Natural killer cell treated with Interleukin-12 subunit alpha and Interleukin-12 subunit beta and Interleukin-15 and Interleukin-18, amount 100 ng/mL, for 72 hours (primary cell): ENCODE measurements at regions not wholly inside any gene's neighbourhood (a gene's known extent, or its start where the extent isn't known, plus 50 kb on each side); places are given as distances from the start of the nearest gene placed in this dataset.
"Not testable (repeated sequence)": the region's sequence is repeated elsewhere in the genome, so short reads cannot be mapped to it uniquely, and the experiment has no call there.

Experiments
- ATAC-seq, 2 donors: fragments of 150-1000 bp; cut with Tn5 transposase in 1 of 2; sonication (Bioruptor Pico), chemical (Tn5 transposase) in 1 of 2; 2 replicates each; pipeline ENCODE4 v1.10.0; 2021
- DNase-seq: peaks from one replicate; pipeline ENCODE4 v3.0.0; 2022; ENCODE audit warnings: low spot score
- H3K27ac Mint-ChIP-seq, 2 donors: 1 replicate in 1 of 2; 2 replicates in 1 of 2; pipeline ENCODE4 v1.8.0; 2022; ENCODE audit warnings: mixed read lengths in 2 of 2, mild to moderate bottlenecking in 1 of 2, moderate library complexity in 1 of 2
- H3K27me3 Mint-ChIP-seq, 2 donors: 1 replicate in 1 of 2; 2 replicates in 1 of 2; pipeline ENCODE4 v1.8.0; 2022; ENCODE audit warnings: mixed read lengths in 2 of 2
- H3K36me3 Mint-ChIP-seq: one replicate; pipeline ENCODE4 v1.8.0; 2022; ENCODE audit warnings: mixed read lengths
- H3K4me1 Mint-ChIP-seq, 2 donors: 1 replicate in 1 of 2; 2 replicates in 1 of 2; pipeline ENCODE4 v1.8.0; 2022; ENCODE audit warnings: low read depth in 2 of 2, mixed read lengths in 2 of 2, mild to moderate bottlenecking in 1 of 2
- H3K4me3 Mint-ChIP-seq: one replicate; pipeline ENCODE4 v1.8.0; 2022; ENCODE audit warnings: mixed read lengths
- H3K9me3 Mint-ChIP-seq: 2 replicates; pipeline ENCODE4 v1.8.0; 2022; ENCODE audit warnings: mixed read lengths

DNA sequence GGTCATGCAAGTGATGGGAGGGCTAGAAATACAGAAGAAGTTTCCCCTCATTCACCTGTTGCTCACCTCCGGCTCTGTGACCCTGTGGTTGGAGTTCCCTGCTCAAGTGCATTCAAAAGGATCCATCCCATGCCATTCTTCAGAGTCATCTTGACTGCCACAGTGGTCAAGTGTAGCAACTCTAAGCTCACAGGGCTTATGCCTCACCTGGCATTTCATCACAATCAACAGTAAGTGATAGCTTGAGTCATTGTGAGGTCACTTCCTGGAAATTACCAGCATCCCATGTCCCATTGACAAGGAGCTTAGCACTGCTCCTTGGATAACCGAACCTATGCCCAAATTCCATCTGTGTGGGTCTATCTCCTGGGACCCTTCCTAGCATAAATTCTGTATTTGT is 55.6 kb downstream of the OR4C45 start:
- no peak overlapping the region for H3K4me3 Mint-ChIP-seq
- DNase-seq (no peak), ATAC-seq (no peak)
- no peaks in the 10 kb centered on the region for H3K4me1 Mint-ChIP-seq
- H3K36me3 Mint-ChIP-seq: peaks cover 15% of the 10 kb centered on the region
- no peak overlapping the region for H3K27ac Mint-ChIP-seq
- H3K27me3 Mint-ChIP-seq: no peaks in the 10 kb centered on the region
- H3K9me3 Mint-ChIP-seq: peaks cover 12% of the 10 kb centered on the region

GRCh38 chr11:50098186-50098725 is 65.6 kb downstream of the OR4C45 start:
- no peak overlapping the region for H3K27ac Mint-ChIP-seq

GRCh38 chr11:50102916-50103315 is 70.2 kb downstream of the OR4C45 start:
- ATAC-seq: no peak
- no peak overlapping the region for H3K27ac Mint-ChIP-seq
- no peaks in the 10 kb centered on the region for H3K27me3 Mint-ChIP-seq

More at GRCh38 chr11:50098186-50098725, 65.6 kb downstream of the OR4C45 start:
- Mint-ChIP-seq H3K27me3 (no peaks in the 10 kb centered on the region), H3K4me3 (no peak overlapping the region), H3K9me3 (peaks cover 17% of the 10 kb centered on the region), H3K36me3 (peaks cover 17% of the 10 kb centered on the region), H3K4me1 (no peaks in the 10 kb centered on the region)
- no peak for ATAC-seq
- DNase-seq: no peak

GRCh38 chr11:50140686-50141085 is 108.0 kb downstream of the OR4C45 start:
- not testable (repeated sequence) for H3K4me3 Mint-ChIP-seq, DNase-seq, H3K4me1 Mint-ChIP-seq, H3K27ac Mint-ChIP-seq, H3K27me3 Mint-ChIP-seq, ATAC-seq
- H3K36me3 Mint-ChIP-seq: peaks cover 21% of the 10 kb centered on the region
- H3K9me3 Mint-ChIP-seq: peaks cover 23% of the 10 kb centered on the region

More at GRCh38 chr11:50102916-50103315, 70.2 kb downstream of the OR4C45 start:
- no peak for DNase-seq
- no peak overlapping the region for H3K4me3 Mint-ChIP-seq
- no peaks in the 10 kb centered on the region for H3K4me1 Mint-ChIP-seq
- peaks cover 2% of the 10 kb centered on the region for H3K9me3 Mint-ChIP-seq
- peaks cover 6% of the 10 kb centered on the region for H3K36me3 Mint-ChIP-seq

DNA sequence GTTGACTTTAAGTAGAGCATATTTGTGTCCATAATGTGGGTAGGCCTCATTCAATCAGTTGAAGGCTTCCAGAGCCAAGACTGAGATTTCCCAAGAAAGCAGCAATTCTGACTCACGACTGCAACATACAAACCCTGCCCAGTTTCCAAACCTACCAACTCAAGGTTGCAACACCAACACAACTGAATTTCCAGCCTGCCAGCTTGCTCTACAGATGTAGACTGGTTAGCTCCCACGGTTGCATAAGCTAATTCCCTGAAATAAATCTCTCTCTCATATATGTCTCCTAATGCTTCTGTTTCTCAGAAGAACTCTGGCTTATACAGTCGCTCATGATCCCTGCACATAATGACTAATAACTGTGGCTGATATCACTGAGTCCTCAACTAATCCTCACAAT is 113.6 kb downstream of the OR4C45 start:
- not testable (repeated sequence) for H3K27me3 Mint-ChIP-seq, DNase-seq, H3K4me3 Mint-ChIP-seq, ATAC-seq, H3K4me1 Mint-ChIP-seq, H3K27ac Mint-ChIP-seq
- Mint-ChIP-seq H3K9me3 (peaks cover 32% of the 10 kb centered on the region), H3K36me3 (peaks cover 27% of the 10 kb centered on the region)

- not testable (repeated sequence) for ATAC-seq, H3K4me1 Mint-ChIP-seq, DNase-seq, H3K4me3 Mint-ChIP-seq, H3K27me3 Mint-ChIP-seq, H3K27ac Mint-ChIP-seq
- peaks cover 33% of the 10 kb centered on the region for H3K9me3 Mint-ChIP-seq
- H3K36me3 Mint-ChIP-seq: peaks cover 34% of the 10 kb centered on the region
Observed at GRCh38 chr11:50147946-50148345, 115.3 kb downstream of the OR4C45 start.

GRCh38 chr11:50155508-50155907 is 122.8 kb downstream of the OR4C45 start:
- H3K4me1 Mint-ChIP-seq: no peaks in the 10 kb centered on the region
- no peaks in the 10 kb centered on the region for H3K27me3 Mint-ChIP-seq
- H3K36me3 Mint-ChIP-seq: peaks cover 12% of the 10 kb centered on the region
- DNase-seq (no peak), ATAC-seq (no peak)
- no peak overlapping the region for H3K27ac Mint-ChIP-seq
- H3K9me3 Mint-ChIP-seq: peaks cover 33% of the 10 kb centered on the region
- H3K4me3 Mint-ChIP-seq: no peak overlapping the region

- peaks cover under 1% of the 10 kb centered on the region for H3K36me3 Mint-ChIP-seq
Observed at GRCh38 chr11:50164050-50164449, 131.4 kb downstream of the OR4C45 start.

GRCh38 chr11:50169634-50170033 is 137.0 kb downstream of the OR4C45 start:
- Mint-ChIP-seq H3K4me1 (no peaks in the 10 kb centered on the region), H3K4me3 (no peak overlapping the region), H3K27ac (no peak overlapping the region), H3K36me3 (peaks cover 6% of the 10 kb centered on the region), H3K9me3 (peaks cover 15% of the 10 kb centered on the region), H3K27me3 (no peaks in the 10 kb centered on the region)
- ATAC-seq (no peak), DNase-seq (no peak)

More at GRCh38 chr11:50164050-50164449, 131.4 kb downstream of the OR4C45 start:
- Mint-ChIP-seq H3K4me1 (no peaks in the 10 kb centered on the region), H3K27me3 (no peaks in the 10 kb centered on the region), H3K27ac (no peak overlapping the region), H3K4me3 (no peak overlapping the region), H3K9me3 (peaks cover 23% of the 10 kb centered on the region)
- ATAC-seq (peak in 1 of 2 donors; percentile 38), DNase-seq (no peak)

DNA sequence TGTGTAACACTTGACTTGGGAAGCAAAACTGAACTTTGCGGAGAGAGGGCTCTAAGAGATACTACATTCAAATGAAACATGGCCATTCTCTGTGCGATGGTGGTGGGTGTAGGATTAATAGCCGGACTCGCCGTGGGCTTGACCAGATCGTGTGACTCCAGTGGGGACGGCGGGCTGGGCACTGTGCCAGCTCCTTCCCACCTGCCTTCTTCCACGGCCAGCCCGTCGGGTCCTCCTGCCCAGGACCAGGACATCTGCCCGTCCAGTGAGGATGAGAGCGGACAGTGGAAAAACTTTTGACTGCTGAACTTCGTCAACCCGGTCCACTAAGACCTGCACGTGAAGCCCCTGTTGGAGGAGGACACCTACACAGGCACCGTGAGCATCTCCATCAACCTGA is 137.4 kb downstream of the OR4C45 start:
- no peaks in the 10 kb centered on the region for H3K27me3 Mint-ChIP-seq
- H3K4me3 Mint-ChIP-seq: no peak overlapping the region
- H3K9me3 Mint-ChIP-seq: peaks cover 15% of the 10 kb centered on the region
- peaks cover 6% of the 10 kb centered on the region for H3K36me3 Mint-ChIP-seq
- no peaks in the 10 kb centered on the region for H3K4me1 Mint-ChIP-seq
- ATAC-seq: no peak
- no peak for DNase-seq
- H3K27ac Mint-ChIP-seq: no peak overlapping the region

DNA sequence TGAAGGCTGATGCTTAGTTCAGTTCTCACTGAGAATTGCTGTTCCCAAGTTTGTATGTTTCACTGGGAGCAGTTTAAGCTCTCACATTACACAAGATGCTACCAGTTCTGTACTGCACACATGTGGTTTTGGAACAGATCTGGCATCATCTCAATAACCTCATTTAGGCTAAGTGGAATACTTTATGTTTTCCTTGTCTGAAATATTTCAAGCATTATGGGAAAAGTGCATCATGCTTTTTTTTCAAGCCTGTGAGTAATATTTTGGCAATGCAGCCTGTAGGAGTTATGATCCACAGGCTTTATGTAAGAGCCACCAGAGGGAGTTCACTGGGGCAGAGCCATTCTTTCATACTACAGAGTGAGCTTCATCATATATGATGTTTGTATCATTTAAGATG is 141.5 kb downstream of the OR4C45 start:
- H3K4me3 Mint-ChIP-seq: no peak overlapping the region
- peaks cover 14% of the 10 kb centered on the region for H3K9me3 Mint-ChIP-seq
- ATAC-seq: peak in 1 of 2 donors; percentile 41
- DNase-seq: no peak
- no peaks in the 10 kb centered on the region for H3K27me3 Mint-ChIP-seq
- peaks cover 9% of the 10 kb centered on the region for H3K36me3 Mint-ChIP-seq
- H3K4me1 Mint-ChIP-seq: no peaks in the 10 kb centered on the region
- H3K27ac Mint-ChIP-seq: no peak overlapping the region

DNA sequence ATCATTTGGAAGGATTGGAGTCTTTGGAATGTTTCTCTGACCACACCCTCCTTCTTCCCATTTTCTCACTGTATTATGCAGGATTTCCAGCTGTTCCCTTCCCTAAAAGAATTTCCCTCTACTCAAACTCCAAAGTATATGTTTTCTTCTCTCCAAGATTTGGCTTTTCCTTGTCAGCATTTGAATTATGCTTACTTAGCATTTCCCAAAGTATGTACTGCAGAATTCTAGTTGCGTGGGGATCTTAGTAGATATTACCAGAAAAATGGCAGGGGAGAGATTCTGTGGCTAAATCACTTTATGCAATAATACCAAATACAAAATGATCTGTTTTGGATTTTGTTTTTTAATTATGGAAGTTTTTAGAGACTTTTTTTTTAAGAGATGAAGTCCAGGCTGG is 142.3 kb downstream of the OR4C45 start:
- no peak for ATAC-seq
- no peaks in the 10 kb centered on the region for H3K4me1 Mint-ChIP-seq

DNA sequence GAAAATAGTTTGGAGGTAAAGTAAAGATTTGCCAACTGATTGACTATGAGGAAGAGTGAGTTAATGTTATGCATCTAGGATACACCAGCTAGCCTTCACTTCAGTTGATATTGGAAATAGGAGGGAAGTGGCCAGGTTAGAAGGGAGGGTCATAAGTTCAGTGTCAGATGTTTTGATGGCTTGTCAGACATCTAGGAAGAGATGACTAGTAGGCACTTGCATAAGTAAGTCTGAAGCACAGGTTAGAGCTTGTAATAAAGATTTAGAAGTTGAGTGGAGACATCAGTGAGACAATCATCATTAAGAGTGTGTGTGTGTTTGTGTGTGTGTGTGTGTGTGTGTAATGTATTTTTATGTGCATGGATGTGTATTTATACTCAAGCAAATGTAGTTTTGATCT is 146.1 kb downstream of the OR4C45 start:
- no peaks in the 10 kb centered on the region for H3K4me1 Mint-ChIP-seq
- H3K9me3 Mint-ChIP-seq: peaks cover 14% of the 10 kb centered on the region
- peaks cover 5% of the 10 kb centered on the region for H3K36me3 Mint-ChIP-seq
- no peak overlapping the region for H3K4me3 Mint-ChIP-seq
- no peak overlapping the region for H3K27ac Mint-ChIP-seq
- no peaks in the 10 kb centered on the region for H3K27me3 Mint-ChIP-seq
- ATAC-seq: no peak
- DNase-seq: no peak

More for the DNA sequence above, 142.3 kb downstream of the OR4C45 start:
- no peaks in the 10 kb centered on the region for H3K27me3 Mint-ChIP-seq
- DNase-seq: no peak
- no peak overlapping the region for H3K27ac Mint-ChIP-seq
- H3K9me3 Mint-ChIP-seq: peaks cover 11% of the 10 kb centered on the region
- H3K36me3 Mint-ChIP-seq: peaks cover 5% of the 10 kb centered on the region
- H3K4me3 Mint-ChIP-seq: no peak overlapping the region

DNA sequence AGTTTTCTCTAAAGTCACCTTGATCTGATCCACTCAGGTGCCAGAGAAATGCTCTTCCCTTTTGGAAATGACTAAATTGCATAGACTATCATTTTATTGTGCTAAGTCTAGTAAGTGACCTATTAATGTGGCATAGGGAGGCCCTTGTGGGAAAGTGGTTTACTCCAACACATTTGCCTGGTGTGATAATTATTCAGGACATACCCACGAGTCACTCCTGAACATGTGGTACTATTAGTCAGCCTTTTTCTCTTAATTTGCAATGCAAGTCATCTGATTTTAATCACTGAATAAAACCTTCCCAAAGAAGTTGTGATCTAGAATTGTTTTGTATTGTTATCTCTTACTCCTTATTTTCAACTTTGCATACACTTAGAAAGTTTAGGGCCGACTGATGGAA is 148.7 kb downstream of the OR4C45 start:
- DNase-seq (no peak), ATAC-seq (no peak)
- H3K4me1 Mint-ChIP-seq: no peaks in the 10 kb centered on the region
- H3K27me3 Mint-ChIP-seq: no peaks in the 10 kb centered on the region
- peaks cover 29% of the 10 kb centered on the region for H3K9me3 Mint-ChIP-seq
- peaks cover 15% of the 10 kb centered on the region for H3K36me3 Mint-ChIP-seq
- H3K27ac Mint-ChIP-seq: no peak overlapping the region
- no peak overlapping the region for H3K4me3 Mint-ChIP-seq

DNA sequence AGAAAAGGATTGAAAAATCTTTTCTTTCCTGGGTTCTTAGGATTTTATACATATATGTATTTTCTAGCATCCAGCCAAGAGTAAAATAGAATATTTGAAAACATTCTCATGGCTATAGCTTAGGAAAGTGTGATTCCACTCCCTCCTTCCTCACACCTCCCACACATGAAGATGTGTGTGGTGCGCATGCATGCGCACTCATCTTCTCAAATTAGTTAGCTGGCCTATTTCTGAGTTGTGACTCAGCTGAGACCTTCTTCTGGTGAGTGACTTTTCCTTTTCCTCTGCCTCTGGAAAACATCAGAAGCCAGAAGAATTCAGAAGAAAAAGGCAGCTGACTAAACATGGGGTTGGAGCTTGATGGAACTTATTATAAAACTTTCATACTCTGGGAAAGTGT is 149.8 kb downstream of the OR4C45 start:
- Mint-ChIP-seq H3K36me3 (peaks cover 15% of the 10 kb centered on the region), H3K27ac (no peak overlapping the region), H3K9me3 (peaks cover 29% of the 10 kb centered on the region), H3K27me3 (no peaks in the 10 kb centered on the region), H3K4me1 (no peaks in the 10 kb centered on the region), H3K4me3 (no peak overlapping the region)
- DNase-seq (no peak), ATAC-seq (no peak)
